ENCODE measurements at regions not wholly inside any gene's neighbourhood (a gene's known extent, or its start where the extent isn't known, plus 50 kb on each side); places are given as distances from the start of the nearest gene placed in this dataset.

- TF ChIP-seq ZNF274 (IDR thresholded peaks at IDR 0.05; ENCODE audit: low read depth, low read length) (no peak), YY1 (IDR thresholded peaks at IDR 0.05; ENCODE audit: insufficient read depth, insufficient read length) (no peak), SUZ12 (IDR thresholded peaks at IDR 0.05; ENCODE audit: extremely low read depth, insufficient read depth, insufficient read length) (no peak)
Measured at GRCh38 chr12:39227218-39227617, 215.7 kb downstream of the KIF21A start.
